Activated CD8-positive, alpha-beta T cell treated with anti-CD3 and anti-CD28 coated beads for 36 hours (primary cell): ENCODE measurements at regions not wholly inside any gene's neighbourhood (a gene's known extent, or its start where the extent isn't known, plus 50 kb on each side); places are given as distances from the start of the nearest gene placed in this dataset.

Source experiments
- ATAC-seq: fragments of 200-7000 bp; cut with Tn5 transposase; one replicate; pipeline ENCODE4 v1.10.0; 2021; ENCODE audit warnings: mild to moderate bottlenecking, moderate library complexity
- CTCF ChIA-PET: fragments of 350-600 bp; sonication (Branson Sonifier 250); formaldehyde crosslinking; loops from one replicate; lab custom pipeline; 2021; ENCODE audit warnings: antibody characterized with exemption; lab: Charles Lee
- POLR2A ChIA-PET: fragments of 350-600 bp; sonication (Branson Sonifier 250); formaldehyde crosslinking; loops from one replicate; lab custom pipeline; 2021; ENCODE audit warnings: antibody characterized with exemption; lab: Charles Lee
- DNase-seq: peaks from one replicate; pipeline ENCODE4 v3.0.0-alpha.2; 2020
- H3K27ac Mint-ChIP-seq: one replicate; pipeline ENCODE4 v1.8.0; 2021; ENCODE audit warnings: mild to moderate bottlenecking, mixed read lengths
- H3K27me3 Mint-ChIP-seq: one replicate; pipeline ENCODE4 v1.8.0; 2021; ENCODE audit warnings: mixed read lengths
- H3K36me3 Mint-ChIP-seq: one replicate; pipeline ENCODE4 v1.8.0; 2021; ENCODE audit warnings: low read depth, mixed read lengths
- H3K4me1 Mint-ChIP-seq: one replicate; pipeline ENCODE4 v1.8.0; 2021; ENCODE audit warnings: low read depth, mixed read lengths
- H3K4me3 Mint-ChIP-seq: one replicate; pipeline ENCODE4 v1.8.0; 2021; ENCODE audit warnings: mild to moderate bottlenecking, moderate library complexity, mixed read lengths
- H3K9me3 Mint-ChIP-seq: one replicate; pipeline ENCODE4 v1.8.0; 2021; ENCODE audit warnings: mixed read lengths
- CTCF ChIP-seq: fragments of 200-600 bp; IDR thresholded peaks from one replicate; pipeline ENCODE4 v1.8.0; 2022; ENCODE audit warnings: antibody characterized with exemption, mild to moderate bottlenecking
- intact Hi-C: fragments of 100-400 bp; cut with micrococcal nuclease; formaldehyde crosslinking; loops from one replicate; pipeline ENCODE4 v1.10.0; 2022

GRCh38 chr5:104071887-104072286 lies 509.3 kb upstream of the NUDT12 start:
- no peaks in the 10 kb centered on the region for H3K27me3 Mint-ChIP-seq
- ATAC-seq (no peak), DNase-seq (no peak)
- no peaks in the 10 kb centered on the region for H3K36me3 Mint-ChIP-seq
- CTCF ChIA-PET = no interaction called here
- POLR2A ChIA-PET = no interaction called here
- no peak overlapping the region for H3K27ac Mint-ChIP-seq
- H3K4me1 Mint-ChIP-seq = no peaks in the 10 kb centered on the region
- H3K4me3 Mint-ChIP-seq = no peak overlapping the region
- intact Hi-C loops = no loop called here
- TF ChIP-seq CTCF = no peak
- H3K9me3 Mint-ChIP-seq = peaks cover 3% of the 10 kb centered on the region

GRCh38 chr5:104062621-104063377 lies 500.2 kb upstream of the NUDT12 start:
- Mint-ChIP-seq H3K27me3 (no peaks in the 10 kb centered on the region), H3K4me1 (no peaks in the 10 kb centered on the region), H3K4me3 (no peak overlapping the region), H3K36me3 (no peaks in the 10 kb centered on the region), H3K9me3 (peaks cover 2% of the 10 kb centered on the region), H3K27ac (no peak overlapping the region)
- DNase-seq (no peak), ATAC-seq (no peak)
- no peak for TF ChIP-seq CTCF
- intact Hi-C loops = no loop called here
- ChIA-PET CTCF (no interaction called here), POLR2A (no interaction called here)

GRCh38 chr5:104061707-104062106 lies 499.1 kb upstream of the NUDT12 start:
- H3K27me3 Mint-ChIP-seq = no peaks in the 10 kb centered on the region
- ATAC-seq = no peak
- POLR2A ChIA-PET = no interaction called here
- H3K4me3 Mint-ChIP-seq = no peak overlapping the region
- no peaks in the 10 kb centered on the region for H3K36me3 Mint-ChIP-seq
- H3K27ac Mint-ChIP-seq = no peak overlapping the region
- H3K4me1 Mint-ChIP-seq = no peaks in the 10 kb centered on the region
- no peak for TF ChIP-seq CTCF
- peaks cover 2% of the 10 kb centered on the region for H3K9me3 Mint-ChIP-seq
- DNase-seq = no peak
- CTCF ChIA-PET = no interaction called here
- intact Hi-C loops = no loop called here

GRCh38 chr5:104053353-104053649 lies 490.7 kb upstream of the NUDT12 start:
- Mint-ChIP-seq H3K27me3 (no peaks in the 10 kb centered on the region), H3K36me3 (no peaks in the 10 kb centered on the region), H3K27ac (no peak overlapping the region), H3K9me3 (no peaks in the 10 kb centered on the region), H3K4me3 (no peak overlapping the region), H3K4me1 (no peaks in the 10 kb centered on the region)
- no peak for TF ChIP-seq CTCF
- intact Hi-C loops = no loop called here
- ATAC-seq = no peak
- ChIA-PET CTCF (no interaction called here), POLR2A (no interaction called here)
- DNase-seq = no peak

GRCh38 chr5:104052558-104053352 lies 490.2 kb upstream of the NUDT12 start:
- Mint-ChIP-seq H3K27me3 (no peaks in the 10 kb centered on the region), H3K4me1 (no peaks in the 10 kb centered on the region), H3K4me3 (no peak overlapping the region), H3K36me3 (no peaks in the 10 kb centered on the region), H3K27ac (no peak overlapping the region), H3K9me3 (no peaks in the 10 kb centered on the region)
- TF ChIP-seq CTCF = no peak
- DNase-seq = no peak
- CTCF ChIA-PET = no interaction called here
- ATAC-seq = no peak
- POLR2A ChIA-PET = no interaction called here
- intact Hi-C loops = no loop called here
